GM12878 (cell line): ENCODE measurements at regions not wholly inside any gene's neighbourhood (a gene's known extent, or its start where the extent isn't known, plus 50 kb on each side); places are given as distances from the start of the nearest gene placed in this dataset.

Experiments
- ATAC-seq: fragments of 200-7000 bp; cut with Tn5 transposase; 3 replicates; pipeline ENCODE4 v1.9.1; 2020; ENCODE audit warnings: mild to moderate bottlenecking, moderate library complexity
- BruUV-seq: library from RNA; stranded (reverse); fragments of 400-500 nt; replicated peaks from 2 replicates; lab custom pipeline; 2021; lab: Mats Ljungman, UMichigan
- CTCF ChIA-PET: fragments of 300-600 bp; sonication (Branson Sonifier 250); formaldehyde crosslinking; extraction: SDS; loops from one replicate; lab custom pipeline; 2021; ENCODE audit warnings: inconsistent platforms; lab: Yijun Ruan, JAX
- POLR2A ChIA-PET: fragments of 350-600 bp; formaldehyde crosslinking; extraction: SDS; loops from one replicate; lab custom pipeline; 2021; ENCODE audit warnings: inconsistent platforms; lab: Charles Lee
- RAD21 ChIA-PET: fragments of 300-600 bp; sonication (Branson Sonifier 250); formaldehyde crosslinking; loops from one replicate; lab custom pipeline; 2023; ENCODE audit warnings: antibody characterized with exemption; ENCODE audit not compliant: unreplicated experiment; lab: Charles Lee
- SMC1A ChIA-PET: fragments of 300-600 bp; sonication (Branson Sonifier 250); formaldehyde crosslinking; loops from one replicate; lab custom pipeline; 2023; ENCODE audit not compliant: unreplicated experiment, uncharacterized antibody; lab: Charles Lee
- DNase-seq: peaks from one replicate; pipeline ENCODE4 v3.0.0-alpha.2; 2011; ENCODE audit warnings: low read depth, low spot score
- FAIRE-seq: peaks from 3 replicates; lab custom pipeline; 2011; peaks lifted over from hg19 to GRCh38; lab: Jason Lieb, UNC
- H2AFZ ChIP-seq: 2 replicates; pipeline ENCODE4 v1.6.0; 2011; ENCODE audit warnings: low read depth, low read length, control low read depth; ENCODE audit not compliant: control insufficient read depth
- H3K27ac ChIP-seq: 2 replicates; pipeline ENCODE4 v1.5.1; 2011; ENCODE audit warnings: control low read depth; ENCODE audit not compliant: control insufficient read depth, insufficient read depth
- H3K27me3 ChIP-seq, 2 experiments: replicated peaks in 1 of 2; 2 replicates each; pipeline versions ENCODE4 v1.6.0 to v1.6.1; 2011; ENCODE audit warnings: low read length in 1 of 2; ENCODE audit not compliant: control insufficient read depth in 2 of 2, insufficient read depth in 2 of 2
- H3K36me3 ChIP-seq, 2 experiments: 2 replicates each; pipeline ENCODE4 v1.5.1; 2011; ENCODE audit warnings: low read length in 1 of 2; ENCODE audit not compliant: control insufficient read depth in 2 of 2, insufficient read depth in 2 of 2
- H3K4me1 ChIP-seq: 2 replicates; pipeline ENCODE4 v1.6.1; 2011; ENCODE audit warnings: mild to moderate bottlenecking, low read length, moderate library complexity, mixed read lengths; ENCODE audit not compliant: control insufficient read depth, insufficient read depth
- H3K4me2 ChIP-seq: 2 replicates; pipeline ENCODE4 v1.6.0; 2011; ENCODE audit warnings: control low read depth; ENCODE audit not compliant: control insufficient read depth, insufficient read depth
- H3K4me3 ChIP-seq: fragments of 200-600 bp; sonication (generic); 2 replicates; pipeline ENCODE4 v1.5.1; 2016
- H3K79me2 ChIP-seq: 2 replicates; pipeline ENCODE4 v1.6.0; 2011; ENCODE audit warnings: low read length; ENCODE audit not compliant: control insufficient read depth, insufficient read depth
- H3K9ac ChIP-seq: 2 replicates; pipeline ENCODE4 v1.8.0; 2011; ENCODE audit warnings: low read length, control low read depth, mixed read lengths; ENCODE audit not compliant: control insufficient read depth, insufficient read depth
- H3K9me3 ChIP-seq: replicated peaks from 3 replicates; pipeline ENCODE4 v1.5.1; 2011; ENCODE audit warnings: mild to moderate bottlenecking, low read length; ENCODE audit not compliant: control insufficient read depth, insufficient read depth
- H4K20me1 ChIP-seq: 2 replicates; pipeline ENCODE4 v1.6.0; 2011; ENCODE audit not compliant: control insufficient read depth, insufficient read depth
- BCL3 ChIP-seq: IDR thresholded peaks from 2 replicates; pipeline ENCODE4 v1.6.1; 2011; ENCODE audit warnings: borderline replicate concordance, low read depth, mild to moderate bottlenecking, moderate library complexity, low read length; ENCODE audit not compliant: insufficient read depth, poor library complexity, severe bottlenecking
- BCLAF1 ChIP-seq: fragments of 450-650 bp; IDR thresholded peaks from 2 replicates; pipeline ENCODE4 v1.6.1; 2017; ENCODE audit warnings: antibody characterized with exemption, mild to moderate bottlenecking, moderate library complexity
- BHLHE40 ChIP-seq, 2 experiments: fragments of 450-650 bp in 1 of 2; IDR thresholded peaks; 2 replicates each; pipeline ENCODE4 v1.6.1; 2011 to 2017; ENCODE audit warnings: low read depth in 2 of 2, borderline replicate concordance in 1 of 2, improper control_type of control experiment in 1 of 2, low read length in 1 of 2, mild to moderate bottlenecking in 1 of 2
- GABPA ChIP-seq: IDR thresholded peaks from 2 replicates; pipeline ENCODE4 v1.6.1; 2014; ENCODE audit warnings: antibody characterized with exemption, low read depth, mild to moderate bottlenecking, inconsistent platforms
- ZNF274 ChIP-seq: IDR thresholded peaks from one replicate; pipeline ENCODE4 v1.8.0; 2011; ENCODE audit not compliant: insufficient read length, insufficient read depth
- WGBS: methylation state at CpG from one replicate; pipeline ENCODE4 v1.1.6; 2016; ENCODE audit warnings: low lambda C conversion rate; ENCODE audit not compliant: insufficient replicate concordance, insufficient coverage; ENCODE audit errors: missing lambda C conversion rate; 5-methylcytosine and 5-hydroxymethylcytosine counted together
- in situ Hi-C: fragments of 300-500 bp; cut with MboI; formaldehyde crosslinking; loops from 9 replicates; pipeline ENCODE4 v1.14.3; 2018; ENCODE audit warnings: mixed read lengths
- intact Hi-C: fragments of 100-400 bp; cut with micrococcal nuclease; formaldehyde crosslinking; loops from one replicate; pipeline ENCODE4 v1.14.2; 2022; ENCODE audit not compliant: unreplicated experiment

- Histone ChIP-seq H3K27ac (no peak overlapping the region), H4K20me1 (no peaks in the 10 kb centered on the region)
- FAIRE-seq (no peak), DNase-seq (no peak)
- in situ Hi-C loops: no loop called here
- no TSS peak for BruUV-seq
- TF ChIP-seq ZNF274 (no peak), BCLAF1 (no peak), BHLHE40 (IDR thresholded peaks at IDR 0.05; ENCODE audit: borderline replicate concordance in 1 of 2, low read depth in 2 of 2, low read length in 1 of 2) (no peak), BCL3 (no peak), GABPA (no peak)
- TF ChIP-seq, all 136 proteins: peak for 0
- ChIA-PET RAD21 (interaction anchor here (0.6 kb wide), 1 partner anchor 392 kb away, joined by 3 read pairs; no protein-coding TSS in a partner anchor), CTCF (no interaction called here), SMC1A (no interaction called here), POLR2A (no interaction called here)
- ATAC-seq: no peak
- Histone ChIP-seq H3K9ac (no peak overlapping the region), H3K9me3 (no peaks in the 10 kb centered on the region), H3K36me3 (no peaks in the 10 kb centered on the region), H3K4me1 (no peaks in the 10 kb centered on the region), H3K4me2 (no peak overlapping the region), H2AFZ (no peak overlapping the region), H3K4me3 (no peak overlapping the region), H3K27me3 (no peaks in the 10 kb centered on the region), H3K79me2 (no peaks in the 10 kb centered on the region)
- 28% methylated on average over 9 of the region's 9 CpGs for WGBS
- intact Hi-C loops: no loop called here
Measured at GRCh38 chr6:9841886-9842725, 572.8 kb downstream of the TFAP2A start.
